Immature natural killer cell (primary cell): ENCODE measurements at regions not wholly inside any gene's neighbourhood (a gene's known extent, or its start where the extent isn't known, plus 50 kb on each side); places are given as distances from the start of the nearest gene placed in this dataset.

Experiments
- DNase-seq, 3 donors: peaks; one replicate each; pipeline ENCODE4 v3.0.0; 2022; ENCODE audit warnings: mixed read lengths in 1 of 3
- H3K27ac Mint-ChIP-seq, 6 donors: one replicate each; pipeline ENCODE4 v1.8.0; 2020; ENCODE audit warnings: mixed read lengths in 6 of 6, mild to moderate bottlenecking in 5 of 6, inconsistent platforms in 4 of 6, moderate library complexity in 3 of 6
- H3K27me3 Mint-ChIP-seq, 3 donors: one replicate each; pipeline ENCODE4 v1.8.0; 2020 to 2021; ENCODE audit warnings: low read depth in 3 of 3, mild to moderate bottlenecking in 3 of 3, mixed read lengths in 3 of 3, moderate library complexity in 3 of 3, inconsistent platforms in 1 of 3
- H3K36me3 Mint-ChIP-seq, 3 donors: one replicate each; pipeline ENCODE4 v1.8.0; 2020; ENCODE audit warnings: mixed read lengths in 3 of 3, inconsistent platforms in 2 of 3, mild to moderate bottlenecking in 2 of 3
- H3K4me1 Mint-ChIP-seq, 2 donors: one replicate each; pipeline ENCODE4 v1.8.0; 2020; ENCODE audit warnings: inconsistent platforms in 2 of 2, mild to moderate bottlenecking in 2 of 2, mixed read lengths in 2 of 2, moderate library complexity in 1 of 2
- H3K4me3 Mint-ChIP-seq, 5 donors: one replicate each; pipeline ENCODE4 v1.8.0; 2020; ENCODE audit warnings: mild to moderate bottlenecking in 5 of 5, mixed read lengths in 5 of 5, inconsistent platforms in 3 of 5, moderate library complexity in 3 of 5
- H3K9me3 Mint-ChIP-seq, 6 donors: one replicate each; pipeline ENCODE4 v1.8.0; 2020; ENCODE audit warnings: mild to moderate bottlenecking in 6 of 6, mixed read lengths in 6 of 6, inconsistent platforms in 4 of 6, moderate library complexity in 3 of 6

DNA sequence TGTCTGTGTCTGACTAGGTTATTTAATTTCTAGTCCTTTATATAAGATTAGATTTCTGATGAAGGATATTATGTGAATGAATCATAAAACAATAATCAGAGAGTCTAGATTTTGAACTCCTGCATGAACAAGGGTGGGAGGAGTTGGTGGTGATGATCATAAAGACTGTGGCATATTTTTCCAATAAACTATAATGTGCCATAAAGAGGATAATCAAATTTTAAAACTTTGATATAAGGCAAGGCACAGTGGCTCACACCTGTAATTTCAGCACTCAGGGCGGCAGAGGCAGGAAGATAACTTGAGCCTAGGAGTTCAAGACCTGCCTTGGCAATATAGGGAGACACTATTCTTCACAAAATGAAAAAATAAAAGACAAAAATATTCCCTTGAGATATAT lies 473.3 kb downstream of the GABRG1 start:
- no peaks in the 10 kb centered on the region for H3K4me1 Mint-ChIP-seq
- no peak overlapping the region for H3K27ac Mint-ChIP-seq
- H3K9me3 Mint-ChIP-seq = peaks cover 14 to 46% (median 22%) of the 10 kb centered on the region in 6 donors
- no peak for DNase-seq
- H3K27me3 Mint-ChIP-seq = no peaks in the 10 kb centered on the region
- H3K4me3 Mint-ChIP-seq = no peak overlapping the region
- H3K36me3 Mint-ChIP-seq = no peaks in the 10 kb centered on the region

DNA sequence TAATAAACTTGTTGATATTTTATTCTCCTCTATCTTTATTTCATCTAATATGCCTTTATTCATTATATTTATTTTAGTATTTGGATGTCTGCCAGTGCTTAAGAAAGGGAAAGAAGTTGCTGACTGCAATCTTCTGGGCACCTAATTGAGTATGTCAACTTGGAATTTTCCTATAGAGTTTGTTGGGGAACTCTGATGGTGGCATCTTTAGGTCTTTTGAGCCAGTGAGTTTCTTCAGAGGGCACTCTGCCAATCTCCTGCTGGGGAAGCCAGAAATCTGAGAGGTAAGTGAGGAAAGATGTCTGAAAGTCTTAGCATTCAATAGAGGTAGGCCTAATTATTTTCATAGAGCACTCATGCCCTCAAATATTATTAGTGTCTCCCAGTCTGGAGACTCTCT lies 475.0 kb downstream of the GABRG1 start:
- no peak overlapping the region for H3K4me3 Mint-ChIP-seq
- H3K4me1 Mint-ChIP-seq = no peaks in the 10 kb centered on the region
- no peak for DNase-seq
- no peak overlapping the region for H3K27ac Mint-ChIP-seq
- H3K36me3 Mint-ChIP-seq = no peaks in the 10 kb centered on the region
- no peaks in the 10 kb centered on the region for H3K27me3 Mint-ChIP-seq
- peaks cover 5 to 39% (median 18%) of the 10 kb centered on the region in 6 donors for H3K9me3 Mint-ChIP-seq

DNA sequence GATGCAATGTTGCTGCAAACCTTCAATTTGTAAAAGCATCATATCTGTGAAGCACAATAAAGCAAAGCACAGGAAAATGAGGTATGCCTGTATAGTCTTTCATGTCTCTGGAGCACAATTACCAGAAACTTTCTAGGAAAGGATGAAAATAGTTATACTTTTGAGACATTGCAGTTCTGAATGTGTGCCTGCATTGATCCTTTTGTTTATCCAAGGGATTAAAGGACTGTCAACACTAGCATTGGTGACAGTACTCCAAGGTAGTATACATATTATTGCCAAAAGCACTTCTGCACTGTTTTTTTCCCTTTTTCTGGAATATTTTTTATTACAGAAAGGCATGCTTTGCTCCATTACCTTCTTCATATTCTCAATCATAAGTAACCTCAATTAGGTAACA lies 476.0 kb downstream of the GABRG1 start:
- H3K4me3 Mint-ChIP-seq = no peak overlapping the region
- H3K36me3 Mint-ChIP-seq = no peaks in the 10 kb centered on the region
- H3K9me3 Mint-ChIP-seq = peaks cover 3 to 43% (median 20%) of the 10 kb centered on the region in 6 donors
- DNase-seq = no peak
- H3K27ac Mint-ChIP-seq = no peak overlapping the region
- H3K27me3 Mint-ChIP-seq = no peaks in the 10 kb centered on the region
- no peaks in the 10 kb centered on the region for H3K4me1 Mint-ChIP-seq

DNA sequence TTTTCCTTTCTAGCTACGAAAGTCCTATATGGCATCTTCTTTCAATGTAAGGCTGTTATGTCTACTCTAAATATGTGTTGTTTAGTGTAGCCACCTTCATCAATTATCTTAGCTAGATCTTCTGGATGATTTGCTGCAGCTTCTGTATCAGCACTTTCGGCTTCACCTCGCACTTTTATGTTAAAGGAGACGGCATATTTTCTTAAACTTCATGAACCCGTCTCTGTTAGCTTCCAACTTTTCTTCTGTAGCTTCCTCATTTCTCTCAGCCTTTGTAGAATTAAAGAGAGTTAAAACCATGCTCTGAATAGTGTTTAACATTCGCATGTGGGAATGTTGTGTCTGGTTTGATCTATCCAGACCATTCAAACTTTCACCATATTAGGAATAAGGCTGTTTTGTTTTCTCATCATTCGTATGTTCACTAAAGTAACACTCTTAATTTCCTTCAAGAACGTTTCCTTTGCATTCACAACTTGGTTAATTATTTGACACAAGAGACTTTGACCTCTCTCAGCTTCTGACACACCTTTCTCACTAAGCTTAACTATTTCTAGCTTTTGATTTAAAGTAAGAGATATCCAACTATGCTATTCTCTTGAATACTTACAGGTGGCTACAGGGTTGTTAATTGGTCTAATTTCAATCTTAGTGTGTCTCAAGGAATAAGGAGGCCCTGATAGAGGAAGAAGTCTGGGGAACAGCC lies 476.8 kb downstream of the GABRG1 start:
- Mint-ChIP-seq H3K27me3 (no peaks in the 10 kb centered on the region), H3K36me3 (no peaks in the 10 kb centered on the region), H3K27ac (no peak overlapping the region), H3K4me3 (no peak overlapping the region), H3K4me1 (no peaks in the 10 kb centered on the region), H3K9me3 (peaks cover 0 to 48% (median 18%) of the 10 kb centered on the region in 6 donors)
- no peak for DNase-seq

DNA sequence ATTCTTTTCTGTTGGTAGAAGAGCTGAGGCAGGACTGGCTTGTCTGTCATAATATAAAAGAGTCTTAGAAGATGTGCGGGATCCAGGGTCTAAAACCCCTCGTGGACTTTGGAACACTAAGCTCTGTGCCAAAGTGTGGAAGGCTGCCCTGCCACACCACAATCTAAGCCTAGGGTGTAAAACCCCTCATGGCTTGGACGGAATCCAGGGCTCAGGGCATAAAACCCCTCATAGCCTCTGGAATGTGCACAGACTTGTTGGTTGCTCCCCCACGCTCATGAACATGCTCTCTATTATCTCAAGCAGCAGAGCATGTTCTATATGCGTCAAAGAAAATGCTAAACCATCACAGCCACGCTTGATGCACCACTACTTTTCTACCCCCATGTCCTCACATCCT lies 483.6 kb downstream of the GABRG1 start:
- no peak overlapping the region for H3K4me3 Mint-ChIP-seq
- no peak for DNase-seq
- peaks cover 0 to 2% (median 0%) of the 10 kb centered on the region in 3 donors for H3K36me3 Mint-ChIP-seq
- peaks cover 0 to 1% (median 0%) of the 10 kb centered on the region in 3 donors for H3K27me3 Mint-ChIP-seq
- H3K27ac Mint-ChIP-seq = no peak overlapping the region
- peaks cover 5 to 36% (median 16%) of the 10 kb centered on the region in 6 donors for H3K9me3 Mint-ChIP-seq
- H3K4me1 Mint-ChIP-seq = no peaks in the 10 kb centered on the region

DNA sequence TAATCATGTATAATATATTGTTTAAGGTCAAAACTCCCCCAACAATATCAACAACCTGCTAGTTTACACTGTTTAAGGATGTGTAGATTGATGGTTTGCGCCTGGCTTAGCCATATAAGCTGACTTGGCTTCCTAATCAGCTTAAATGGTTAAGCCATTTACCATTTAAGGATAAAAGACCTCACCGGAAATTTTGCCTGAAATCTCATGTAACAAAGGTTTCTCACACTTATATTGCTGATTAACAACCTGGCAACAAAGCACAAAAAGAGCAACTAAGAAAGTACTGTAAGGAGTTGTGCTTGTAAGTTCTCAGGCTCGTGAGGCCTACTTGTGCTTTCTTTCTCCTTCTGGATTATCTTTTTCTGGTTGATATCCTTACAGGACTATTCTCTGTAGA lies 485.2 kb downstream of the GABRG1 start:
- H3K9me3 Mint-ChIP-seq = peaks cover 7 to 43% (median 20%) of the 10 kb centered on the region in 6 donors
- no peaks in the 10 kb centered on the region for H3K4me1 Mint-ChIP-seq
- DNase-seq = no peak
- H3K27me3 Mint-ChIP-seq = peaks cover 0 to 1% (median 0%) of the 10 kb centered on the region in 3 donors
- peaks cover 0 to 4% (median 0%) of the 10 kb centered on the region in 3 donors for H3K36me3 Mint-ChIP-seq
- H3K4me3 Mint-ChIP-seq = no peak overlapping the region
- H3K27ac Mint-ChIP-seq = no peak overlapping the region

DNA sequence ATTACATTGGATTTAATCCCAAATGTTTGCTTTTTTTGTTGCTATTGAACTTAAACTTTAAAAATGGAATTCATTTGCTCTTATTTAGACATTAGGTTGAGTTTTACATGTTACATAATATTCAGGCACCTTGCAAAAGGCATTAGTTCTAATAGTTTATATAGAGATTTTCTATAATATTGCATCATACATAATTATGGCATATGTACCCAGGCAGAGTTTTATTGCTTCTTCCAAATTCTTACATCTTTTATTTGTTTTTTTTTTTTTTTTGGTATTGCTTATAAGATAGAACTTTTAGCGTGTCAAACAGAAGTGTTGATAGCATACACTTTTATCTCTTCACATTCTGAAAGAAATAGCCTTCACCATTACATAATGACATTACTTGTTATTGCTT lies 487.7 kb downstream of the GABRG1 start:
- peaks cover 0 to 4% (median 0%) of the 10 kb centered on the region in 3 donors for H3K36me3 Mint-ChIP-seq
- no peak overlapping the region for H3K4me3 Mint-ChIP-seq
- DNase-seq = no peak
- peaks cover 0 to 1% (median 0%) of the 10 kb centered on the region in 3 donors for H3K27me3 Mint-ChIP-seq
- peaks cover 8 to 48% (median 16%) of the 10 kb centered on the region in 6 donors for H3K9me3 Mint-ChIP-seq
- no peaks in the 10 kb centered on the region for H3K4me1 Mint-ChIP-seq
- no peak overlapping the region for H3K27ac Mint-ChIP-seq

DNA sequence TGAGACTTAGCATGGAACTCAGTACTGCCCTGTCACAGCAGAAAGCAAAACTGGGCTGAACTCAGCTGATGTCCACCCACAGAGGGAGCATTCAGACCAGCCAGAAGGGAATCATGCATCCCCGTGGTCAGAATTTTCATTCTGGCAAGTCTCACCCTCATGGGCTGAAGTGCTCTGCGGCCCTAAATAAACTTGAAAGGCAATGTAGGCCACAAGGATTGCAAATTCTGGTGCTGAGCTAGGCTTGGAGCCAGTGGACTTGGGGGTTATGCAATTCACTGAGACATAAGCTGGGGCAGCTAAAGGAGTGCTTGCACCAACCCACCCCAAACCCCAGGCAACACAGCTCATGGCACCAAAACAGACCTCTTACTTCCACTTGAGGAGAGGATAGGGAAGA lies 494.1 kb downstream of the GABRG1 start:
- H3K4me1 Mint-ChIP-seq = no peaks in the 10 kb centered on the region
- DNase-seq = no peak
- peaks cover 0 to 2% (median 0%) of the 10 kb centered on the region in 3 donors for H3K27me3 Mint-ChIP-seq
- H3K27ac Mint-ChIP-seq = no peak overlapping the region
- H3K4me3 Mint-ChIP-seq = no peak overlapping the region
- peaks cover 0 to 4% (median 0%) of the 10 kb centered on the region in 3 donors for H3K36me3 Mint-ChIP-seq
- H3K9me3 Mint-ChIP-seq = peaks cover 9 to 49% (median 26%) of the 10 kb centered on the region in 6 donors

DNA sequence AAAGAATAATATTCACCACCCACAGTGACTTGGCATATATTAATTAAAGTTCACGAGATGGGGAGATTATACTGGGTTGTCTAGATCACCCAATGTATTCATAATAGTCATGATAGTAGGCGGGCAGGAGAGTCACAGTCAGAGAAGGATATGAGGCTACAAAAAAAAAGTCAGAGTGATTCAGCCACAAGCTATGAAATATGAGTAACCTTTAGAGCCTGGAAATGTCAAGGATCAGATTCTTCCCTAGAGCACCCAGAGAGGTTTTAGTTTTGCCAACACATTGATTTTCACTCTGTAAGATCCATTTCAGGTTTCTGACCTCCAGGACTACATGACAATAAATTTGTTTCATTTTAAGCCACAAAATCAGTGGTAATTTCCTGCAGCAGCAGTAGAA lies 501.9 kb downstream of the GABRG1 start:
- DNase-seq = no peak
- Mint-ChIP-seq H3K36me3 (no peaks in the 10 kb centered on the region), H3K4me1 (no peaks in the 10 kb centered on the region), H3K27ac (no peak overlapping the region), H3K9me3 (peaks cover 0 to 17% (median 2%) of the 10 kb centered on the region in 6 donors), H3K27me3 (peaks cover 0 to 1% (median 0%) of the 10 kb centered on the region in 3 donors), H3K4me3 (no peak overlapping the region)

DNA sequence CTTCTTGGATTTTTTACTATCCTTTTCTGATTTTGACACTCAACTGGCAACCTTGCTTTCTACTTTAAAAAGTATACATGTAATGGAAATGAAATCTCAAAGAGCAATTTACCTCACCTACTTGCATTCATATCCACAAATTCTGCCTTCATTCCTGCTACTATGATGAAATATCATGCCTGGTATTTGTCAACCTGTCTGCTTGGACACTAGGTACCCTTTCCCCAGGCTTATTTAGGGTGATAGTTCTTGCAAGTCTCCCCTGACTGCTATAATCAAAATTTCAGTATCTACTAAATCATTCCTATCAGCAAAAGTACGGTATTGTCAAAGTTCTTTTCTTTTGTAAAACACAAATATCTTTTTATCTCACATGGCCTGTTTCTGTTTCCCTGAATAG lies 503.0 kb downstream of the GABRG1 start:
- no peak overlapping the region for H3K4me3 Mint-ChIP-seq
- H3K27me3 Mint-ChIP-seq = peaks cover 0 to 1% (median 0%) of the 10 kb centered on the region in 3 donors
- H3K9me3 Mint-ChIP-seq = peaks cover 0 to 17% (median 5%) of the 10 kb centered on the region in 6 donors

DNA sequence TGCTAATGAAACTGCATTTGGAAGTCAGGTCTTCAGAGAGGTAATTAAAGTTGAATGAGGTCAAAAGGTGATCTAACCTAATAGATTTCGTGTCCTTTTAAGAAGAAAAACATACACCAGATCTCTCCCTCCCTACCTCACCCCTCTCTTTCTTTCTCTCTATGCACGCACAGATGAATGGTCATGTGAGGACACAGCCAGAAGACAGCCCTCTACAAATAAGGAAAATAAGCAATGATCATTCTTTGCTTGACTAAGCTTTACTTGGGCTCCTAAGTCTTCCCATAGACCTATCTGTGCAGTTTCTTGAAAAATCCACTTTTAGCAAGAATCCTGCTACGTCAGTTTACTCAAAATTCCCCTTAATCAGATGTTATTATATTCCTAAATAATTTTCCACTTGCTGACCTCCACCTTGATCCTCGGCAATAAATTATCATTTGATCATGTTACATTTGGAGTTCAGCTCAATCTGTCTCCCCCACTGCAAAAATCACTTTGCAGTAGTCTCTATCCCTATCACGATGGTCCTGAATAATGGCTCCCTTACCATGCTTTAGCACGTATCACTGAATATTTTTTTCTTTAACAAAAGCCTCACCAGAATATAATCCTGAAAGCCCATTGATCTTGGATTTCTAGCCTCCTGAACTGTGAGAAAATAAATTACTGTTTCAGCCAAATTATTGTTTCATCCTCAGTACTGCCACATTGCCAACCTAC lies 527.3 kb downstream of the GABRG1 start:
- peaks cover 14 to 46% (median 27%) of the 10 kb centered on the region in 6 donors for H3K9me3 Mint-ChIP-seq
- peaks cover 0 to 1% (median 0%) of the 10 kb centered on the region in 3 donors for H3K27me3 Mint-ChIP-seq
- H3K4me3 Mint-ChIP-seq = no peak overlapping the region
- H3K4me1 Mint-ChIP-seq = no peaks in the 10 kb centered on the region
- no peak for DNase-seq
- no peak overlapping the region for H3K27ac Mint-ChIP-seq
- no peaks in the 10 kb centered on the region for H3K36me3 Mint-ChIP-seq

More for the DNA sequence above, 503.0 kb downstream of the GABRG1 start:
- no peak for DNase-seq
- Mint-ChIP-seq H3K27ac (no peak overlapping the region), H3K4me1 (no peaks in the 10 kb centered on the region), H3K36me3 (no peaks in the 10 kb centered on the region)

DNA sequence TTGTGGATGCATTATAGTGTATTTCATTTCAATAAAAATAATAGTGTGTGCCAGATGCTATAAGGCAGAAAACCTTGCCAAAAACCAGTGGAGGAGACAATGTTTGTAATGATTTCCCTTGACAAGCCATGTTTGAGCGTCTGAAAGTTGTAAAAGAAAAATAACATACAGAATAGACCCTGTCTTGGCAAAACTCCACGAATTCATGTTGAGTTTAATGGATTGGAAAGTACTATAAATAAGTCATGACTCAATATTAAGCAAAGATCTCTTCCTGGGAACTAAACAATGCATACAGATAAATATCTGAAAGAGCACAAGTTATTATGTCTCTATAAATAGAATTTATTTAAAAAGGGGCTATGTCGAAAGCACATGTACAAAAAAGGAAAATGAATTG lies 543.5 kb downstream of the GABRG1 start:
- Mint-ChIP-seq H3K4me3 (no peak overlapping the region), H3K27ac (no peak overlapping the region), H3K4me1 (no peaks in the 10 kb centered on the region), H3K9me3 (peaks cover 5 to 29% (median 20%) of the 10 kb centered on the region in 6 donors), H3K27me3 (no peaks in the 10 kb centered on the region), H3K36me3 (peaks cover 0 to 5% (median 0%) of the 10 kb centered on the region in 3 donors)
- no peak for DNase-seq

DNA sequence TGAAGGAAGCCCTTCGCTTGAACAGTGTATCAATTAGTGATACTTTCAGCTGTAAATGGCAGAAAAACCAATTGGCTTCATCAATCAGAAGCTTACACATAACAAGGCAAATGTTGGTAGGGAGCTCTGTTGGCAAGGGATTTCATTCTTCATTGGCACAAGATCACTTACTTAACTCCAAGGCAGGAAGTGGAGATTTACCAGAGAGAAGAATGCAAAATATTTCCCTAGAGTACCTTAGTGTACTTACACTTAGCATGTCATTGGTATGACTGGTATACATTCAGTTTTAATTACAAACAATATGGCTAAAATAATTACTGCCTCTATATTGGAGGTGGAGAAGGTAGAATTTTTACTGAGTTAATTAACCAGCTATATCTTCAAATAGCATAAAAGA lies 545.0 kb downstream of the GABRG1 start:
- no peak for DNase-seq
- Mint-ChIP-seq H3K27ac (no peak overlapping the region), H3K9me3 (peaks cover 5 to 22% (median 14%) of the 10 kb centered on the region in 6 donors), H3K27me3 (no peaks in the 10 kb centered on the region), H3K36me3 (no peaks in the 10 kb centered on the region), H3K4me3 (no peak overlapping the region), H3K4me1 (no peaks in the 10 kb centered on the region)

DNA sequence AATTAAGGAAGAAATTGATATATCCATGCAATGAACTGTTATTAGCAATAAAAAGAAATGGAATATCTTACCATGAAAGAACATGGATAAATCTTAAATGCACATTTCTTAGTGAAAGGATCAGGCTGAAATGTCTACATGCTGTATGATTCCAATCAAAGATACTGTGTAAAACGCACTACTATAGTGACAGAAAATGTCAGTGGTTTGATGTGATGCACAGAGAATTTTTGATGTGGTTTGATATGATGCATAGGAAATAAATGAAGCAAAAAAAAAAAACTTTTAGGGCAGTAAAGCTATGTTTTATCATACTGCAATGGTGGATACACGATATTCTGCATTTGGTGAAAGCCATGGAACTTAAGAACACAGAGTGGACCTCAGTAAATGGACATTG lies 547.6 kb downstream of the GABRG1 start:
- DNase-seq = no peak
- no peak overlapping the region for H3K4me3 Mint-ChIP-seq
- H3K4me1 Mint-ChIP-seq = no peaks in the 10 kb centered on the region
- H3K9me3 Mint-ChIP-seq = peaks cover 7 to 28% (median 8%) of the 10 kb centered on the region in 6 donors
- no peak overlapping the region for H3K27ac Mint-ChIP-seq
- H3K36me3 Mint-ChIP-seq = no peaks in the 10 kb centered on the region
- H3K27me3 Mint-ChIP-seq = no peaks in the 10 kb centered on the region
